Fibroblast of peridontal ligament (primary cell): ENCODE measurements at regions not wholly inside any gene's neighbourhood (a gene's known extent, or its start where the extent isn't known, plus 50 kb on each side); places are given as distances from the start of the nearest gene placed in this dataset.

ENCODE experiments used
- DNase-seq: peaks from one replicate; pipeline ENCODE4 v3.0.0-alpha.2; 2010; ENCODE audit errors: extremely low read depth

DNA sequence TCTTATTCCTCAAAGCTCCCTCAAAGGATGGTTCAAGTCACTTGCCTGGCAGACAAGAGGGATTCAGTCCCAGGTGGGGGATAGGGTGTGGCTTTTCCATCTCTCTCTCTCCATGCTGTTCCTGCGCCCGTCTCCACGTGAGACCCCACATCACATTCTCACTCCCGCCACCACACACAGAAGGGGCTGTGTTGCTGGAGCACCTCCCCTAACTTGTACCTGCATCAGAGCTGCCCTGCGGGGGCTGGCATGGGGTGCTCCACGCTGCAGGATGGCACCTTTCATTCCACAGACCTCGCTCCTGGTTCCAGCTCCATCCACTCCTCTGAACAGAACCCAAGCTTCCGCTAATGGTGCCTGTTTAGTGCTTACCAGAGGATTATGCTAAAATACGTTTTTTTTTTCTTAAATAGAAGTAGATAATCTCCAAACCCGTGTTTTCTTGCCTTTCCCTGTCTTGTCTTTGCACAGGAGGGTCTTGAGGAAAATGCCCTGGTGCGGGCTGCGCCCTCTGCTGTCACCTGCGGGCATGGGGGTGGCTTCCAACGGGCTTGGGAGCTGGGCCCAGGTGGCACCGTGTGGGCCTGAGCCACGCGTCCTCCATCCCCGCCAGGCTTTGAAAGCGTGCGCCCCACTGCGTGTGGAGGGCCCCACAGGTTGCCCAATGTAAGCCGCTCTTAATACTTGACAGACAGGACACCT lies 985.6 kb downstream of the BRD1 start:
- DNase-seq, result no peak

DNA sequence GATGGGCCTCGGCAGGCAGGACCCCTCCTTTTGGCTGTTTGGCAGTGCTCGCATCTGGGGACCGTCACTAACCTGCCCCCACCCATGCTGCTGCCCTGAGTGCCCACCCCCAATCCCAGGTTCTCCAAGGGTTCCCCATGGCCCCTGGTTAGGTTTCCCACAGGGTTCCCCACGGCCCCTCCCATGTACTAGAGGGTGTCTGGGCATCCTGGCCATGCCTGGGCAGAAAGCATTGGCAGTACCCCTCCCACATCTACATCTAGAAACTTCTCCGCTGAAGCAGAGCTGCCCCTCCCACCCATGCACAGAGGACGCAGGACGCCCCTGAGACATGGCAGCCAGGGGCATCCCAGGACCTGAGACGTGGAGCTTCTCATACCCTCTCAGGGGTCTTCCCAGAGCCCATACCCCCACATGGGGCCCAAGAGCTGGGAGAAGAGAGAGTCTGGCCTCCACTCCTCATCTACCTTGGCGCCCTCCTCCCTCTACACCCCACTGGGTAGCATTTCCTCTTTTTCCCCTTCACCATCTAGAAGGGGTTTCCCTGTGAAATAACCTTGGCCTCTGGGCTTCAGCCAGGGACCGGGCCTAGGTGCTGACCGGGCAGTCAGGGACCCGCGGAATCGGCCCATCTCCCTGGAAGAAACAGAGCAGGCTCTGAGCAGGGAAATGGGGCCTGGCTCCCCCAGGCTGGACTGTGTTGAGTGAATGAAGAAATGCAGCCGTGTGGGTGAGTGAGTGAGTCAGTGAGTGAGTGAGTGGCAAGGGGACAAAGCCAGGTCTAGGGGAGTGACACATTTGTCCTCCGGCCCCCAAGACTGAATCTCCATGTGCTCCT lies 987.3 kb downstream of the BRD1 start:
- DNase-seq, result no peak

DNA sequence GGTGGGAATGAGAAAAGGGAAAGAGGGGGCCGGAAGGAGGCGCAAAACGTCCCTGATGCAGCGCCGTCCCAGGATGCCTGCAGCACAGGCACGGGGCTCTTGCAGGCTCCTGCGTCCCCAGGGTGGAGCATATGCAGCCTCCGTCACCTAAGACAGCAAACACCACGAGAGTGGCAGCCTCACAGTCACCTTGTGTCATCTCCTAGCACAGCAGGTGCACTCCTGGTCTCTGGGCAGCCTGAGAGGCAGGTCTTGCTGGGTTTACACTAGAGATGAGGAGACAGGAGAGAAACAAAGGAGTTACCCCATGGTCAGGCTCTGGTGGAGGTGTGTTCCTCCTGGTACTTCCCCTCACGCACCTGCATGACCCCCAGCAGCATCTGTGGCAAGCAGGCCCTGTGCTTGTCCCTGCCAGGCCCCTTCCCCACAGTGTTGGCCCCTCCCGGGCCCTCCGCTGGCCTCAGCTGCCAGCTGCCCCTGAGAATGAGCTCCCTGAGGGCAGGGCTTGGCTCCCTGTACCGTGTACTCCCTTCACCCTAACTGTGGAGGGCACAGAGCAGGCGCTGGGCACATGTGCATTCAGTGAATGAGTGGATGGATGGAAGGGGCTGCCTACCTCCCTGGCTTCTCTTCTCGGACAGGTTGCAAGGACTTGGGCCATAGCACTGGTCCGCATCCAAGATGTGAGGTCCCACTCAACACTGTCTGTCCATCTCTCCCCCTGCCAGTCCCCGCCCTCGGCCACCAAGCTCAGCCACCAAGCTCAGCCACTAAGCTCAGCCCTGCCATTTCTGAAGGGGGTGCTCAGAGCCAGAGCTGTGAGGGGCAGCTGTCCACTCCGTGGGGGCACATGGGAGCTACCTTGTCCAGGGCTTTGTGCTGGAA lies 988.6 kb downstream of the BRD1 start:
- DNase-seq, result no peak

DNA sequence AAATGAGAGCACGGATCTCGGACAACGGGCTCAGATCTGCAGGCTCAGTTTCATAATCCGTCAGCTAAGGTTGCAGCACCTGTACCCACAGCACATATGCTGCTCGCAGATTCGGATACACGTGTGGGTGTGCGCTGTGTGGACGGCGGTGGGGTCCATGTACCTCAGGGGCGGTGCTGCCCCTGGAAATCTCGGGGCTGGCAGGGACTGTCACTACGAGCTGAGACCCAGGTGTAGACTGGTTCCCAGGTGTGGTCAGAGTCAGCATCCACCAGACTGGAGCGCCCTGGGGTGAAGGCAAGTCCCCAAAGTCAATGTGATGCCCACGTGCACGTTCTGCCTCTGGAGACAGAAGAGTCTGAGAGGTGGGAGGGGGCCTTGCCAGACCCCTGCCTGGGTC lies 989.3 kb downstream of the BRD1 start:
- no peak for DNase-seq

DNA sequence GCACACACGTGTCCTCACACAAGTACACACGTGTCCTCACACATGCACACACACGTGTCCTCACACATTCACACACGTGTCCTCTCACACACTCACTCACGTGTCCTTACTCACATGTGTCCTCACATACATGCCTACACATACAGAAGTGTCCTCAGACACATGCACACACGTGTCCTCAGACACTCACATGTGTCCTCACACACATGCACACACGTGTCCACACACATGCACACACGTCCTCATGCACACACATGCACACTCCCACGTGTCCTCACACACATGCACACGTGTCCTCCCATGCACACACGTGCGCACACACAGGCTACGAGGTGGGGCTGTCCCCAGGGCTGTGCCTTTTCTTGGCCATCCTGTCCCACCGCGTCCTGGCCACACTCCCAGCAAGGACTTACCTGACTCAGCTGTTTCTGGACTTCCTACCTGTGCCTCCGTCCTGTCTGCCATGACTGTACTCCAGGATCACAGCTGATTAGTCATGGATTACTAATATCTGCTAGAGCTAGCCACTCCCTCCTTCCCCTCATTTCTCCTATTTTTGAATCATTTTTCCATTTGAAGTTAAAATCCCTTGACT lies 990.2 kb downstream of the BRD1 start:
- DNase-seq, result no peak

DNA sequence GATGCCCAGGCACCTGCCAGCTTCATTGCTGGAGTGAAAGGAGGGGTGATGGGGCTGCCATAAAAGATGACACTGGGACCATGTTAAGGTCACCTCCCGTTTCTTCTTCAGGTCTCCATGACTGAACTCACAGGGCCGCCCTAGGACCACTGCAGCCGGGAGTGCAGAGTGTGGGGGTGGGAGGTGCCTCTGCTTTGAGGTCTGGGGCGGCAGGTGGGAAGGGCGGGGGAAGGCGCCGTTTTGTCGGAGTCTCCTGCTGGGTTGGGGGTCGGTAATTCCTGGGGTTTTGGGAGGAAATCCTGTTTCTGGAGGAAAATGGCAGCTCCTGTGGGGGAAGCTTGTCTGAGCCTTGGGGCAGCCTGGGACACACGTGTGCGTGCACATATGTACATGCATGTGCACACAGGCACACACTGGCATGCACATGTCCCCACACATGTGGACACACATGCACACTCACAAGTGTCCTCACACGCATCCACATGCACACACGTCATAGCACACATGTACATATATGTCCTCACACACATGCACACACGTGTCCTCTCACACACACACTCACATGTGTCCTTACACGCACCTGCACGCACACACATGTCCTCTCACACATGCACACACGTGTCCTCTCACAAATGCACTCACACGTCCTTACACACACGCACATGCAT lies 990.9 kb downstream of the BRD1 start:
- no peak for DNase-seq

DNA sequence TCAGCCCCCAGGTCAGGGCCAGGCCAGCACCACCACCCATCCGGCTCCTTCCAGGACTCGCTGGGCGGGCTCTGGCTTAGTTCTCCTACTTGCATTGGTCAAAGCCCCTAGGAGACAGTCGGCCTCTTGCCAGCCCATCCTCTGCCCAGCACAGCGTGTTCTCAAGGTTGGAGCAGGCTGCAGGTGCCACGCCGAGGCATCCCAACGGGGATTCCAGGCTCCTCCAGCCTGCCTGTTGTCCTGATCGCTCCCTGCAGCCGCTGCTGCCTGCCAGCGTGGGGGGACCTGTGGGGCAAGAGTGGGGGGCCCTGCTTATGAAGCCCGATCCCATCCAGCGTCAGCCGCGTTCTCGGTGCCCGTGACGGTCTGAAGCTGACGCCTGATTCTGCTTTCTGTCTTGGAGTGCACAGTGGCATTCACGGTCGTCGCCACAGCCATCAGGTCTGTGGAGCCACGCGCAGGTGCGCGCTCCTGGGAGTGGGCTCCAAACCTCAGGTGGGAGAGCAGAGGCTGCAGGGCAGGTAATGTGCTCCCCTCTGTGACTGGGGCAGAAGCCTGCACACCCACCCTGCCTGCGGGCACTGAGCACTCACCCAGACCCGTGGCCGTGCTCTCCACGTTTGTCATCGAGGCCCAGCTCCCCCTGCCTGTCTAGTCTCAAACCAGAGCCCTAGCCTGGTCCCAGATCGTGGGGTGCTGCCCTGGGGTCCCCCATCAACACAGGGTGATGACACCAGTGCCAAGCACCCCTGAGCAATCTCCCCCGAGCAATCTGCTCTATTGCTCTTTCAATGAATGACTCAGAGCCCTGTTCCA lies 991.6 kb downstream of the BRD1 start:
- no peak for DNase-seq

DNA sequence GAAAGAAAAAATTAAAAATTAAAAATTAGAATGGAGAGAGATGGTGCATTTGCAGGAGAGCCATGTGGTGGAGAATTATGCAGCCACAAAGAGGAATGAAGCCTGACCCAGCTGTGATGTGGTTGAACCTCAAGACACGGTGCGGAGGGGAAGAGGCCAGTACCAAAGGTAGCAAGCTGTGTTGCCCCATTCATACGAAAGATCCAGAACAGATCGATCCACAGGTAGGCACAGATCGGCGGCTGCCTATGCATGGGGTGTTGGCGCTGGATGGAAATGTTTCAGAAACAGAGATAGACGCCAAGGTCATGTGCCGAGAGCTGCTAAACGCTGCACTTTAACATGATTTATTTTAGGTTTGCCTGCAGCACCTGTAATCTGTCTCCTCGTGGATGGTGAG lies 992.3 kb downstream of the BRD1 start:
- DNase-seq, result no peak

DNA sequence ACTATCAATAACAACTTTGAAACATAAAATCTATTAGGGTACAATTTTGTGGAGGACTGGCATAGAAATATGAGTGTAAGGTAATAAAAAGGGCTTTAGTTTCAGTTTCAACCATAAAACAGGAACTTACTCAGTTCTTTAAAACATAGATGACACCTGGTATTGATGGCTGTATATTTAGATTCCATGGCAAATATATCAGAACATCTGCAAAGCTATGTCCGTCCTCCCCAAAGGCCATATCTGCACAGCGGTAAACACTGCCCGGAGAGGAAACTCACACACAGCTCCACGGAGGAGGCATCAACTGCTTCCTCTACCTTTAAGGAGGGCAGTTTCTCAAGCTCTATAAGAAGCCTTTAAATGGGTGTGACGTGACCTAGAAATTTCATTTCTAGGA lies 993.3 kb downstream of the BRD1 start:
- no peak for DNase-seq

DNA sequence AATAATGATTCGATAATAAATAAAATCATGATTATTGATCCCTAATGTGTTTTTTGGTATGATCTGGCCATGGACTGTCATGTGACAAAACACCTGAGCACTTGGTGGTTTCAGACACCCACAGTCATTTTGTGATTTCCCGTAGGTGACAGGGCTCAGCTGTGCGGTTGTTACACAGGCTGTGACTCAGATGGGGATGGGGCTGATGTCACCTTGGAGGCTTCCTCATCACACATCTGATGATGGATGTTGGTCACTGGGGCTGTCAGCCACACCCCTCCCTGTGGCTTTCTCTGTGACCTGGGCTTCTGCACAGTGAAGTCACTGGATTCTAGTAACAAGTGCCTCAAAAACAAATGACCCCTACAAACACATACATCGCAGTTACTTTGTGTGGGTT lies 995.1 kb downstream of the BRD1 start:
- DNase-seq, result no peak

DNA sequence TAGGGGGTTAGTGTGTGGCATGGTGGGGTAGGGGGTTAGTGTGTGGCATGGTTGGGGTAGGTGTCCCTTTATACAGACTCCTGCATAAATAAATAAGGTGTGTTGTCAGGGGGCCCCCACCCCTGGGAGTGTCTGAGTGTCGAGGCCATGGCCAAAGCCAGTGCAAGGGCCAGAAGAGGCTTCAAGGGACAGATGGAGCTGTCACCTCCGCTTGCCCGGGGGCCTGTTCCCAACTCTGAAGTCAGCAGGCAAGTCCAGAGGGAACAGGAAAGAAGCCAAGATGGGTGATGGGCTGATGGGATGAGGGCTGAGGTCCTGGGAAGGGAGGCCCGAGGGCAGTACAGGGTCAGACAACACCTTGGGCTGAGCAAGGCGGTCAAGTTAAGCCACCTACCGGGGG lies 997.8 kb downstream of the BRD1 start:
- no peak for DNase-seq

DNA sequence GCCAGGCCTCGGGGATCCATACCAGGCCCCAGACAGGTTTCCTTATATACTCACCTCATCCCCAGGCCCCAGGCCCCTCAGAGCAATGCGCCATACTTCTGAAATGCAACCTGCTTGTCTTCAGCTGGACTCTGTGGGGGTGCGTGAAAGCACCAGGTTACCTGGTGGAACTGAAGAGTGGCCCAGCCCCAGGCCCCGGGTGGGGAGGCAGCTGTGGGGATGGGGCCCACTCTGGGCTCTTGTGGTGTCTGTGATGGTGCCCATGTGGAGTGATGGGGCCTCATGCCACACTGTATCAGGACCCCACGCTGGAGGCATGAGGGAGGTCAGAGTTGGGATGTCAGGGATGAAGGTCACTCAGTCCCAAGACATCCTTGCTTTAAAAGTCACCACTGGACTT lies 999.0 kb downstream of the BRD1 start:
- no peak for DNase-seq

DNA sequence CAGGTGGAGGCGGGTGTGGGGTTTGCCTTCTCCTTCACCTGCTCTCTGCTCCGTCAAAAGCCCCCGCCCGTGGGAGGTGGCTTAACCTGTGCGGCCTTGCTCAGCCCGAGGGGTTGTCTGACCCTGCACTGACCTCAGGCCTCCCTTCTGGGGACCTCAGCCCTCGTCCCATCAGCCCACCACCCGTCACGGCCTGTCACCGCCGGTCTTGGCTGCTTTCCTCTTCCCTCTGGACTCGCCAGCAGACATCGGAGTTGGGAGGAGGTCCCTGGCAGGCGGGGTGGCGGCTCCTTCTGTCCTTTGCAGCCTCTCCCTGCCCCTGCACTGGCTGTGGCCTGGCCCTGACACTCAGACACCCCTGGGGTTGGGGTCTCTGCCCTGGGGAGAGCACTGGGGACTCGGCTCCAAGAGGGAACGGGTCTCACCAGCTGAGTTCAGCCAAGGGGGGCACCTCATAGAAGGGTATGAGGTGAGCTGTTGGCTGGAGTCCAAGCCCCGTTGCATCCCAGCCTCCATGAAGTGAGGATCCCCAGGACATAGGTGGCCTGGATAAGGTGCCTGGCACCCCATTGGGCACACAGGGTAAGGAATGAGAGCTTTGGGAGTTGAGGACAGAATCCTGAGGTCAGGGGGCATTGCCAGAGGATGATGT lies 999.6 kb downstream of the BRD1 start:
- no peak for DNase-seq

DNA sequence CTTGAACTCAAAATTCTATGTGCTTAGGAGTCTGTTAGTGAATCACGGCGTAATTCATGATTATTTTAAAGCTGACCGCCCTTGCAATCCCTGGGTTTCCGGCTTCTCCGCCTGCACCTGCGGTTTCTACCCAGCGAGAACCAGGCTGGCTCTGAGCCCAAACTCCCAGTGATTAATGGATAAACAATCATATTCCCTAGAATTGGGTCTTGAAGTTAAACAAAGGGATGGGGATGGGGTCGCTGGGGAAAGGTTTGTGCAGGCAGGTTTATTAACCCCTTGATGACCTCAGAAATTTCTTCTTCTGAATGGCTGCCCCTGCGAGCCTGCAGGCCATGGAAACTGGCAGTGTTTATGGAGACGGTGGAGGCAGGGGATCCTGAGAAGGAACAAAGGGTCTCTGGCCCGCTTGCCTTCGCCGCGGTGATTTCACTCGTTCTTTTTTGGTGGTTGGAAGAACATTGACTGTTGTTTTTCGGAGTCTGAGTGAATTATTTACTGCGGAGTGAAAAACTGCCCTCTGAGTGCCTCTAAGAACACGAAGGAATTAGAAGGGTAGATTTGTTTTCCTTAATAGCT lies 1000.3 kb downstream of the BRD1 start:
- DNase-seq, result no peak

DNA sequence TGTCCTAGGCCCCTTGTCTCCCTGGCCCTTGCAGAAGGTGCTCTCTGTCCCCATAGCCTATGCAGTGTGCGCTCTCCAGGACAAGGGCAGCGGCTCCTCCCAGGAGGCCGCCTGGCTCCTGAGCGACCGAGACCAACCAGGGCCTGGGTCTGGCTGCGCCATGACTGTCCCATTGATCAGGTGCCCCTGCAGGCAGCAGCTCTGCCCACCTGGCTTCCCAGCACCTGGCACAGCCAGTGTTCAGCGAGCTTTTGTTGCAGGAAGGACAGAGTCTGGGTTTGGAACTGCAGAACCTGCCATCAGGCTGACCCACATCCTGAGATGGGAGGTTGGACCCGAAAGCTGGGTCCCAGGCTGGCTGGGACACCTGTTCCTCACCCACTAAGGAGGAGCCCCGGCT lies 1001.1 kb downstream of the BRD1 start:
- DNase-seq, result no peak

DNA sequence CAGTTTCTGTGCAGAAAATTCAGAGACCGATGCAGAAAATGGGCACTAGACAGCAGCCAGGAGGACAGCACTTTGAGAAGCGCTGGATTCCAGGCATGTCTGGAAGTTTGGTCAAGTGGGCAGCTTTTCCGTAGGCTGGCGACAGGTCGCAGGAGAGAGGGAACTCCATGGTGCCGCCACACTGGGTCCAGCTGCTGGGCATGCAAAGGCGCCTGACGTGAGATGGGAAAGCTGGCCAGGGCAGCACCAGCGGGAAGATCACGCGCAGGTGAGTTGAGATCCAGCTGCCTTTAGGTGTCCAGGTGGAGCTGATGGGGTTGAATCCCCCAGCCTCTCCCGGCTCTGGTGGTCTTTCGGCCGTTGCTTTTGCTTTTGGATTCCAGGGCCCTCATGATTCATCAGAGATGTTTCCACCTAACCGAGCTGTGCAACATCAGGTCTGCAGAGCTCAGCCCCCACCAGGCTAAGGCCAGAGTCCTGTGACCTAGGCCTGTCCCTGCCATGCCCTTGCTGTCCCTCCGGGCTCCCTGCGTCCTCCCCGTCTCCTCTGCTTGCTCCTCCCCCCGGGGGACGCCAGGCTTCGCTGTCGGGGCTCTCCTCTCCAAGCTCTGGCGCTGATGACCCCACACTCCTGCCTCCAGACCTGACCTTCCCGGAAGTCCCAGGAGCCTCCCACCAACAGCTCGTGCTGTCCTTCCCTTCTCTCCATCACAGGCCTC lies 1001.7 kb downstream of the BRD1 start:
- DNase-seq, result no peak

DNA sequence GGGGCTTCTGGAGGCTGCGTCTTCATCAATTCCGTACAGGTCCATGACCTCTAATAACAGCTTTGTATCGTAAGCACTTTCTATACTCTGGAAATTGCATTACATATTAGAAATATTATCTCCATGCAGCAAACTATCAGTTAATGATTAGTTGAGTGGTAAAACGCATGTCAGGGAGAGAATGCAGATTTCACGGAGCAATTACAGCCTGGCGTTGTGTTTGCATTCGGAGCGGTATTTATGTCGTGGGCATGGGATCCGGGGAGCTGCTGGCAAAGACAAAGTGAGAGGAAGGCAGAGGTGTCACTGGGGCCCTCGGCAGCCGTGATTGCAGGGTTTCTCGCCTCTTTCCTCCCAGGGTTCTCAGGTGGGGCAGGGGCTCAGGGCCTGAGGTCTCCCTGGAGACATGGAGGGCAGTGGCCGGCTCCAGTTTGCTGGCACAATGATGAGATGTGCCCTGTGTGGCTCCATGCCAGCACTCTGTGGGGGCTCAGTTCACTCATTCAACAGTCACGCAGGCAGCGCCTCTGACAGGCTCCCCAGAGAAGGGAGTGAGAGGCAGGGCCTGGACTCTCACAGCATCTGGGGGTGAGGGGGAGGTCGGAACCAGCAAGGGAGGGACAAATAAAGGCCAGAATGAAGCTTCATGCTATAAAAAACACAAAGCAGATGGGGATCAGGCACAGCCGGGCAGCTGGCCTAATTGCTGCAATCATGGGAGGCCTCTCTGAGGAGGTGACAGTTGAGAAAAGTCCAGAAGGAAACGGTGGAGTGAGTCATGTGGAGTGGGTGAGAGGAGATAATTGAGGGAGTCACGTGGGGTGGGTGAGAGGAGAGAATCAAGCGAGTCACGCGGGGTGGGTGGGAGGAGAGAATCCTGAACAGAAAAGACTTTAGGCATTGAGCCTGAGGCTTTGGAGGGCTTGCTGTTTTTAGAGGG lies 1002.7 kb downstream of the BRD1 start:
- DNase-seq, result no peak

DNA sequence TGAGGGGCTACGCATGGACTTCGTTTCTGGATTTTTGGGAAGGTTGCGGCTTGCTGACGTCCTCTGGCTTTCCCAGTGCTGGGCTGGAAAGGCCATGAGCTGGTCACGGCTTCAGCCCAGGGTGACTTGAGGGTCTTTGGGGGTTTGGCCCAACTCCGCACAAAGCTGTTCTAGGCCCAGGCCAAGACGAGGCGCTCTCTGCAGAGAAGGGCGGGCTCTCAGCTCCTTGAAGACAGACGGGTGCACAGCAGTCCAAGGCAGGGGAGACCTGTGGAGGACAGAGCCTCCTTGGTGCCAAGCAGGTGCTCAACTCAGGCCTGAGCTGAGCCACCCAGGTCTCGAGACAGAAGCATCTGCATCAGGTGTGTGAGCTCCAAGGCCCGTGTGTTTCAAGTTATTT lies 1003.7 kb downstream of the BRD1 start:
- DNase-seq, result no peak
